Testis (tissue), 2 donors: ENCODE measurements at regions not wholly inside any gene's neighbourhood (a gene's known extent, or its start where the extent isn't known, plus 50 kb on each side); places are given as distances from the start of the nearest gene placed in this dataset.

Experiments
- DNase-seq: peaks from one replicate; pipeline ENCODE4 v3.0.0-alpha.2; 2019
- H3K27ac ChIP-seq, 2 donors: fragments of 200-600 bp; sonication (generic); one replicate each; pipeline ENCODE4 v1.5.1; 2019
- H3K27me3 ChIP-seq: fragments of 200-600 bp; sonication (generic); one replicate; pipeline ENCODE4 v1.5.1; 2019
- H3K36me3 ChIP-seq: fragments of 200-600 bp; sonication (generic); one replicate; pipeline ENCODE4 v1.5.1; 2017; ENCODE audit warnings: low read depth; ENCODE audit errors: missing control alignments
- H3K4me1 ChIP-seq: fragments of 200-600 bp; sonication (generic); one replicate; pipeline ENCODE4 v1.5.1; 2019
- H3K4me3 ChIP-seq, 2 donors: fragments of 200-600 bp; sonication (generic); one replicate each; pipeline ENCODE4 v1.5.1; 2017 to 2019
- H3K9me3 ChIP-seq: fragments of 200-600 bp; sonication (generic); one replicate; pipeline ENCODE4 v1.5.1; 2017
- CTCF ChIP-seq, 3 experiments: fragments of 450-650 bp in 2 of 3; fragments of 200-600 bp in 1 of 3; sonication (generic) in 1 of 3; IDR thresholded peaks; one replicate each; pipeline ENCODE4 v1.5.1; 2016 to 2019; ENCODE audit warnings: antibody characterized with exemption in 3 of 3, mild to moderate bottlenecking in 2 of 3, moderate library complexity in 1 of 3
- POLR2A ChIP-seq: fragments of 450-650 bp; IDR thresholded peaks from one replicate; pipeline ENCODE4 v1.6.1; 2017; ENCODE audit warnings: antibody characterized with exemption, mild to moderate bottlenecking, moderate library complexity
- WGBS, 2 donors: methylation state at CpG; one replicate each; pipeline ENCODE4 v1.1.5; 2018; 5-methylcytosine and 5-hydroxymethylcytosine counted together
- intact Hi-C: fragments of 100-400 bp; cut with DNase I; formaldehyde crosslinking; loops from one replicate; pipeline ENCODE4 v1.15.1; 2023; ENCODE audit warnings: low total_unique reads

- Histone ChIP-seq H3K9me3 (no peaks in the 10 kb centered on the region), H3K27ac (no peak overlapping the region), H3K4me1 (no peaks in the 10 kb centered on the region), H3K4me3 (no peak overlapping the region), H3K27me3 (no peaks in the 10 kb centered on the region), H3K36me3 (no peaks in the 10 kb centered on the region)
- TF ChIP-seq POLR2A, result no peak
- no peak for TF ChIP-seq CTCF (IDR thresholded peaks at IDR 0.05)
- 79 to 85% methylated on average over 4 of the region's 4 CpGs for WGBS, 2 donors
- no peak for DNase-seq
- intact Hi-C loops, result no loop called here
Observed at GRCh38 chr5:53178830-53179229, 69.3 kb upstream of the MOCS2 start.

GRCh38 chr5:53179691-53180090, 70.1 kb upstream of the MOCS2 start:
- Histone ChIP-seq H3K36me3 (no peaks in the 10 kb centered on the region), H3K9me3 (no peaks in the 10 kb centered on the region), H3K27ac (no peak overlapping the region), H3K27me3 (no peaks in the 10 kb centered on the region), H3K4me3 (no peak overlapping the region), H3K4me1 (no peaks in the 10 kb centered on the region)
- no peak for DNase-seq
- WGBS, 2 donors, result 92 to 95% methylated on average over 4 of the region's 4 CpGs
- intact Hi-C loops, result no loop called here
- no peak for TF ChIP-seq CTCF (IDR thresholded peaks at IDR 0.05)
- TF ChIP-seq POLR2A, result no peak

- Histone ChIP-seq H3K9me3 (no peaks in the 10 kb centered on the region), H3K27me3 (no peaks in the 10 kb centered on the region), H3K4me1 (no peaks in the 10 kb centered on the region), H3K4me3 (no peak overlapping the region), H3K36me3 (no peaks in the 10 kb centered on the region), H3K27ac (no peak overlapping the region)
- WGBS, 2 donors, result 87 to 92% methylated on average over 5 of the region's 5 CpGs
- TF ChIP-seq CTCF (IDR thresholded peaks at IDR 0.05), result no peak
- no peak for TF ChIP-seq POLR2A
- intact Hi-C loops, result no loop called here
- DNase-seq, result no peak
Observed at GRCh38 chr5:53180538-53180937, 71.0 kb upstream of the MOCS2 start.

- DNase-seq, result no peak
- no peak overlapping the region for H3K27ac ChIP-seq
- no peaks in the 10 kb centered on the region for H3K4me1 ChIP-seq
- H3K9me3 ChIP-seq, result no peaks in the 10 kb centered on the region
- no peak overlapping the region for H3K4me3 ChIP-seq
- no peaks in the 10 kb centered on the region for H3K36me3 ChIP-seq
- WGBS, 2 donors, result 87 to 93% methylated on average over 1 of the region's 1 CpG
- TF ChIP-seq CTCF (IDR thresholded peaks at IDR 0.05) (no peak), POLR2A (no peak)
- no peaks in the 10 kb centered on the region for H3K27me3 ChIP-seq
- intact Hi-C loops, result no loop called here
Observed at GRCh38 chr5:53180991-53181390, 71.4 kb upstream of the MOCS2 start.

GRCh38 chr5:53183880-53184279, 74.3 kb upstream of the MOCS2 start:
- H3K4me3 ChIP-seq, result no peak overlapping the region
- no peaks in the 10 kb centered on the region for H3K4me1 ChIP-seq
- H3K27me3 ChIP-seq, result no peaks in the 10 kb centered on the region
- WGBS, 2 donors, result 85 to 91% methylated on average over 2 of the region's 2 CpGs
- no peak for DNase-seq
- H3K27ac ChIP-seq, result no peak overlapping the region
- intact Hi-C loops, result no loop called here
- H3K9me3 ChIP-seq, result no peaks in the 10 kb centered on the region
- no peaks in the 10 kb centered on the region for H3K36me3 ChIP-seq
- TF ChIP-seq CTCF (IDR thresholded peaks at IDR 0.05), result no peak
- no peak for TF ChIP-seq POLR2A
